ENCODE measurements at regions not wholly inside any gene's neighbourhood (a gene's known extent, or its start where the extent isn't known, plus 50 kb on each side); places are given as distances from the start of the nearest gene placed in this dataset.

- no peak overlapping the region for H3K9ac ChIP-seq (ENCODE audit: low read depth in 1 of 2, low read length in 2 of 2)
- no peak for TF ChIP-seq YY1 (IDR thresholded peaks at IDR 0.05)
- TF ChIP-seq MAX (IDR thresholded peaks at IDR 0.05): no peak
- TF ChIP-seq RAD21 (IDR thresholded peaks at IDR 0.05): no peak
- TF ChIP-seq NR2F2 (IDR thresholded peaks at IDR 0.05): no peak
- no peak for TF ChIP-seq ATF3 (IDR thresholded peaks at IDR 0.05)
- TF ChIP-seq FOXA2 (IDR thresholded peaks at IDR 0.05): no peak
- no peak for TF ChIP-seq GABPA (IDR thresholded peaks at IDR 0.05 in 1 of 2, conservative IDR thresholded peaks at IDR 0.05 in 1 of 2)
- no peak for TF ChIP-seq HNF4G (IDR thresholded peaks at IDR 0.05)
- no peak for TF ChIP-seq FOXA1 (IDR thresholded peaks at IDR 0.05)
- TF ChIP-seq, protein P1, sequence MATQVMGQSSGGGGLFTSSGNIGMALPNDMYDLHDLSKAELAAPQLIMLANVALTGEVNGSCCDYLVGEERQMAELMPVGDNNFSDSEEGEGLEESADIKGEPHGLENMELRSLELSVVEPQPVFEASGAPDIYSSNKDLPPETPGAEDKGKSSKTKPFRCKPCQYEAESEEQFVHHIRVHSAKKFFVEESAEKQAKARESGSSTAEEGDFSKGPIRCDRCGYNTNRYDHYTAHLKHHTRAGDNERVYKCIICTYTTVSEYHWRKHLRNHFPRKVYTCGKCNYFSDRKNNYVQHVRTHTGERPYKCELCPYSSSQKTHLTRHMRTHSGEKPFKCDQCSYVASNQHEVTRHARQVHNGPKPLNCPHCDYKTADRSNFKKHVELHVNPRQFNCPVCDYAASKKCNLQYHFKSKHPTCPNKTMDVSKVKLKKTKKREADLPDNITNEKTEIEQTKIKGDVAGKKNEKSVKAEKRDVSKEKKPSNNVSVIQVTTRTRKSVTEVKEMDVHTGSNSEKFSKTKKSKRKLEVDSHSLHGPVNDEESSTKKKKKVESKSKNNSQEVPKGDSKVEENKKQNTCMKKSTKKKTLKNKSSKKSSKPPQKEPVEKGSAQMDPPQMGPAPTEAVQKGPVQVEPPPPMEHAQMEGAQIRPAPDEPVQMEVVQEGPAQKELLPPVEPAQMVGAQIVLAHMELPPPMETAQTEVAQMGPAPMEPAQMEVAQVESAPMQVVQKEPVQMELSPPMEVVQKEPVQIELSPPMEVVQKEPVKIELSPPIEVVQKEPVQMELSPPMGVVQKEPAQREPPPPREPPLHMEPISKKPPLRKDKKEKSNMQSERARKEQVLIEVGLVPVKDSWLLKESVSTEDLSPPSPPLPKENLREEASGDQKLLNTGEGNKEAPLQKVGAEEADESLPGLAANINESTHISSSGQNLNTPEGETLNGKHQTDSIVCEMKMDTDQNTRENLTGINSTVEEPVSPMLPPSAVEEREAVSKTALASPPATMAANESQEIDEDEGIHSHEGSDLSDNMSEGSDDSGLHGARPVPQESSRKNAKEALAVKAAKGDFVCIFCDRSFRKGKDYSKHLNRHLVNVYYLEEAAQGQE (IDR thresholded peaks at IDR 0.05): no peak
- no peaks in the 10 kb centered on the region for H3K27me3 ChIP-seq (ENCODE audit: control insufficient read depth in 4 of 4, insufficient read depth in 4 of 4, low read length in 3 of 4)
- H3K36me3 ChIP-seq (ENCODE audit: control insufficient read depth in 4 of 4, insufficient read depth in 3 of 4, low read depth in 1 of 4, low read length in 3 of 4): no peaks in the 10 kb centered on the region
- no peak overlapping the region for H3K27ac ChIP-seq (ENCODE audit: low read depth in 1 of 2, low read length in 2 of 2)
- H3K4me3 ChIP-seq (ENCODE audit: low read depth in 1 of 3, low read length in 3 of 3): no peak overlapping the region
- H3K9me3 ChIP-seq (ENCODE audit: control insufficient read depth in 4 of 4, low read length in 3 of 4): no peaks in the 10 kb centered on the region
- H3K4me1 ChIP-seq (ENCODE audit: control insufficient read depth in 4 of 4, insufficient read depth in 4 of 4, low read length in 3 of 4): peaks cover 0 to 6% (median 0%) of the 10 kb centered on the region in 4 donors
- no peak for DNase-seq (ENCODE audit: low spot score)
Measured at GRCh38 chr1:54459140-54459539, 52.9 kb upstream of the SSBP3 start.

DNA sequence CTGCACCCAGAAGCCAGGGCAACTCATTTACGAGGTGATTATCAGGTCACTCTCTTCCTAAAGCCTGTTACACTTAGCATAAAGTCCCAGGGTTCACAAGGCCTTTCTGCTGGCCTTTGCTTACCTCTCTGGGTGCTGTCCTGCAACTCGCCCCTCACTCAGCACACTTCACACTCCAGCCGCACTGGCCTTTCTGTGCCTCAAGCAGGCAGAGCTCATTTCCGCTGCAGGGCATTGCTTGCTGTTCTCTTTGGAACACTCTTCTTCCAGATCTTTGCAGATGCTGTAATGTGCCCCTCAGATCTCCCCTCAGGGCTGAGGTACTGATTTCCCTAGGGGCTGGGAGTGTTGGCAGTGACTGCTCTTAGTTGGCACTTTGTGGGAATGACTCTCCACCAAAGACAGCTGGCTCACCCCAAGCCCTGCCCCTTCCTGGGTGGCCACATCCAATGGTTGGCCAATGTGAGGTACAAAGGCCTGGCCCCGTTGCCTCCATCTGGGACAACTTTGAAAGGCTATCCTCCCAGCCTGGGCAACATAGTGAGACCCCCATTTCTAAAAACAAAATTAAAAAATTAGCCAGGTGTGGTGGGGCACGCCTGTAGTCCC is 50.8 kb upstream of the SSBP3 start:
- no peaks in the 10 kb centered on the region for H3K36me3 ChIP-seq (ENCODE audit: control insufficient read depth in 4 of 4, insufficient read depth in 3 of 4, low read depth in 1 of 4, low read length in 3 of 4)
- no peaks in the 10 kb centered on the region for H3K27me3 ChIP-seq (ENCODE audit: control insufficient read depth in 4 of 4, insufficient read depth in 4 of 4, low read length in 3 of 4)
- 95% methylated on average over 6 of the region's 6 CpGs for WGBS
- no peaks in the 10 kb centered on the region for H3K4me1 ChIP-seq (ENCODE audit: control insufficient read depth in 4 of 4, insufficient read depth in 4 of 4, low read length in 3 of 4)
- no peak overlapping the region for H3K27ac ChIP-seq (ENCODE audit: low read depth in 1 of 2, low read length in 2 of 2)
- H3K9ac ChIP-seq (ENCODE audit: low read depth in 1 of 2, low read length in 2 of 2): no peak overlapping the region
- no peak for DNase-seq (ENCODE audit: low spot score)
- no peak overlapping the region for H3K4me3 ChIP-seq (ENCODE audit: low read depth in 1 of 3, low read length in 3 of 3)
- no peaks in the 10 kb centered on the region for H3K9me3 ChIP-seq (ENCODE audit: control insufficient read depth in 4 of 4, low read length in 3 of 4)
- TF ChIP-seq NR2F2 (IDR thresholded peaks at IDR 0.05) (no peak), HNF4G (IDR thresholded peaks at IDR 0.05) (no peak), ZBTB33 (IDR thresholded peaks at IDR 0.05) (no peak), FOXA2 (IDR thresholded peaks at IDR 0.05) (no peak), GABPA (IDR thresholded peaks at IDR 0.05 in 1 of 2, conservative IDR thresholded peaks at IDR 0.05 in 1 of 2) (no peak), TAF1 (conservative IDR thresholded peaks at IDR 0.05) (no peak), MAX (IDR thresholded peaks at IDR 0.05) (no peak), RXRA (IDR thresholded peaks at IDR 0.05) (no peak), RAD21 (IDR thresholded peaks at IDR 0.05) (no peak), HNF4A (conservative IDR thresholded peaks at IDR 0.05) (no peak)

Data from liver (tissue), 7 donors.